ENCODE measurements at regions not wholly inside any gene's neighbourhood (a gene's known extent, or its start where the extent isn't known, plus 50 kb on each side); places are given as distances from the start of the nearest gene placed in this dataset.

- no peak for DNase-seq (ENCODE audit: low spot score)
Observed at GRCh38 chr10:128751851-128752250, 625.6 kb upstream of the MKI67 start.

DNA sequence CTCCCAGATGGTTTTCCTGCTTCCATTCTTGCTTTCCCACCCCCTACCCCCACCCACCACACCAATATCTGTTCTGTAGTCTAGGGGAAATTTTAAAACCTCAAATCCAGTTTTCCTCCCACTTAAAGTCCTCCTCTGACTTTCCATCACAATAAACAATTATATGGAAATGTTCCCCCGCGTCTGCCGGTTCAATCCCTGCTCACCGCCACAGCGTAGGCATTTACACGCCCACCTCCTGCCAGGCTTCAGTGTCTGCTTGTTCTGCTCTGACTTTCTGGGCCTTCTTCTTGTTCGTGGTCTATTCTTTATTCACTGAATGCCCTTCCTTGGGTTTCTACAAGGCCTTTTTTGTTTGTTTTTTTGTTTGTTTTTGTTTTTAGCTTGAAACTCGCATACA lies 633.0 kb upstream of the MKI67 start:
- DNase-seq (ENCODE audit: low spot score), result no peak

- no peak for DNase-seq (ENCODE audit: low spot score)
Observed at GRCh38 chr10:128763588-128763987, 637.4 kb upstream of the MKI67 start.

- DNase-seq (ENCODE audit: low spot score), result no peak
Observed at GRCh38 chr10:128764190-128764589, 638.0 kb upstream of the MKI67 start.

- DNase-seq (ENCODE audit: low spot score), result no peak
Observed at GRCh38 chr10:128766915-128767314, 640.7 kb upstream of the MKI67 start.

GRCh38 chr10:128774979-128775378 lies 648.8 kb upstream of the MKI67 start:
- no peak for DNase-seq (ENCODE audit: low spot score)

DNA sequence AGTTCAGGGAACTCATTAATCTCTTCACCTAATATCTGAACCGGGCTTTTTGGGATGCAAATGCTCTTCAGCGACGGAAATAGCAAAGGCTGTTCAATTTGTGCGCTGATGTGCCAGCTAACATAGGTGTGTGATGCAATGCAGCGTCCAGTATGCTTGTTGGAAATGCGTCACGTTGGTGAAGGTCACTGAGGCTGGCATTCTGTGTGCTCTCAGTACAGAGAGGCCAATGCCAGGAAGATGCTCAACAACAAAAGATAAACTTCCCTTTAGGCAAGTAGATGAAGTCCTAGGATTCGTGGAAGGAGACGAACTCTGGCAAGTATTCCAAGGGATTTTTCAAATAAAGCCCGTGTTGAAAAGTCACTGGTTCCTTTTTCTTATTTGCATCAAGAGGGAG lies 649.5 kb upstream of the MKI67 start:
- DNase-seq (ENCODE audit: low spot score), result no peak

DNA sequence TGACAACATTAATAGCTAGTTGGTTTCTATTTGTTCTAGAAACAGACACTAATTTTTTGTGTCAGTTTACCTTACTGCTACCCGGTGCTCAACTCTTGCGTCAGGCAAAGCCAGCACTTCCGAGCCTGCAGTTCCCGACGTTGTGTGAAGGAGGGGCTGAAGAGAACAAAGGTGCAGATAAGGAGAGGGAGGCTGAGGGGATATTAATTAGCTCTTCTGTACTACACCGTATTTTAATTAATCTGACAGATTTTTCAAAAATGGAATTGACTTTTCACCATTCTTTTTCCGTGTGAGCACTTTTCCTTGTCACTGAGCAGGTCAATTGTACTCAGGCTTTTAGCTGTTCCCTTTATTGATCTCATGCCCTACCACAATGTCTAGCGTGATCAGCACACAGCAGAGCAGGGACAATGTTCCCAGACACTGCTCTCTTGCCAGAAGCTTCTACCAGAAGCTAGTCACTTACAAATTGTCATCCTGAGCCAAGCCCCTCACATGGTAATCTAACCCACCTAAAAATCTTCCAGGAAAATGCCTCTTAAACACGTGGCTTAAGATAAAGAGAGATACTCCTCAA lies 650.5 kb upstream of the MKI67 start:
- DNase-seq (ENCODE audit: low spot score), result no peak

DNA sequence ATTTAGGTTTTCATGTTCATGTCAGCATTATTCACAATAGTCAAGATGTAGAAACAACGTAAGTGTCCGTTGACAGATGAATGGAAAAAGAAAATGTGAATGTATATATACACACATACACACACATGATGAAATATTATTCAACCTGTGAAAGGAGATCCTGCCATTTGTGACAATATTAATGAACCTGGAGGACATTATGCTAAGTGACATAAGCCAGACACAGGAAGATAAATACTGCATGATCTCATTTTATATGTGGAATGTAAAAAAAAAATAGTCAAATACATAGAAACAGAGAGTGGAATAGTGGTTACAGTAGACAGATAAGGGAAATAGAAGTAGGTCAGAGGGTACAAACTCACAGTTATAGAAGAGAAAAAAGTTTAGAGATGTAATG lies 651.1 kb upstream of the MKI67 start:
- DNase-seq (ENCODE audit: low spot score), result no peak

GRCh38 chr10:128779416-128779815 lies 653.2 kb upstream of the MKI67 start:
- DNase-seq (ENCODE audit: low spot score), result no peak

DNA sequence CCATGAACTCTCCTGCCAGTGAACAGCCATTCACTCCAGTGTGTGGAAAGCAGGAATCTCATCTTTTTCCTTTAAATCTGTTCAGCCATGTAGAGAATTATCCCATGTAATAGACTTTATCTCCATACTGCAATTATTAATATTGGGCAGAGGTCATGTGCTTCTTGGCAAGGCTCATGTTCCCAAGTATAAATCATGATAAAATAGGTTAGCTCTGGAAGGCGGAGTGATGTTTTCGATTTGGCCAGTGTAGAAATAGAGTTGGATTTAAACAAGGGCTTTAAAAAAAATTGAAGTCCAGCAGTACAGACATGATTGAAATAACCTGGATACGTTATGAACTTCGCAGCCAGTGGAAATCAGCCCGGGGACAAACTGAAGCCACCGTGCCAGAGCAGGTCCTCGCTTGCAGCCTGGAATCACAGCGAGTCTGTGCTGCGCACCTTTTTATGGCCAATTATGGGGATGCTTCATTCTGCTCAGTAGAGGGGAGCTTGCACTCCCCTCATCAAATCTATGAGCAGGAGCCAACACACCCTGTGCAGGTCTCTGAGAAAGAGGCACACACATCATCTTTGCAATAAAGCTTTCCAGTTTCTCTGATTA lies 654.0 kb upstream of the MKI67 start:
- no peak for DNase-seq (ENCODE audit: low spot score)

DNA sequence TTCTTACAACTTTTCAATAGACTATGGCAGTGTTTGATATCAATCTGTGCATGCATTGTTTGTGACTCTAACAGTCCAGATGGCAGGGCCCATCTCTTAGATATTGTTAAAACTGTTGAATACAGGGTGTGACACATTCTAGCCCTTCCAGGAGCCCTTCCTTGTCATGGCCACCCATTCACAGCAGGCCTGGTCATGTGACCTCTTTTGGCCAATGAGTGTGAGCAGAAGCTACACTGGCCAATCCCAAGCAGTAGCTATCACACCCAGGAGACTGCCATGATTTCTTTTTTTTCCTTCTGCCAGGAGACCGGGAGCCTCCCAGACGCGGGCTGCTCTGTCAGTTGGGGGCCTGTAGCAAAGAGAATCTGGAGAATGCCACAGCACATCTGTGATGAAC lies 655.4 kb upstream of the MKI67 start:
- no peak for DNase-seq (ENCODE audit: low spot score)

- no peak for DNase-seq (ENCODE audit: low spot score)
Observed at GRCh38 chr10:128784444-128784843, 658.2 kb upstream of the MKI67 start.

DNA sequence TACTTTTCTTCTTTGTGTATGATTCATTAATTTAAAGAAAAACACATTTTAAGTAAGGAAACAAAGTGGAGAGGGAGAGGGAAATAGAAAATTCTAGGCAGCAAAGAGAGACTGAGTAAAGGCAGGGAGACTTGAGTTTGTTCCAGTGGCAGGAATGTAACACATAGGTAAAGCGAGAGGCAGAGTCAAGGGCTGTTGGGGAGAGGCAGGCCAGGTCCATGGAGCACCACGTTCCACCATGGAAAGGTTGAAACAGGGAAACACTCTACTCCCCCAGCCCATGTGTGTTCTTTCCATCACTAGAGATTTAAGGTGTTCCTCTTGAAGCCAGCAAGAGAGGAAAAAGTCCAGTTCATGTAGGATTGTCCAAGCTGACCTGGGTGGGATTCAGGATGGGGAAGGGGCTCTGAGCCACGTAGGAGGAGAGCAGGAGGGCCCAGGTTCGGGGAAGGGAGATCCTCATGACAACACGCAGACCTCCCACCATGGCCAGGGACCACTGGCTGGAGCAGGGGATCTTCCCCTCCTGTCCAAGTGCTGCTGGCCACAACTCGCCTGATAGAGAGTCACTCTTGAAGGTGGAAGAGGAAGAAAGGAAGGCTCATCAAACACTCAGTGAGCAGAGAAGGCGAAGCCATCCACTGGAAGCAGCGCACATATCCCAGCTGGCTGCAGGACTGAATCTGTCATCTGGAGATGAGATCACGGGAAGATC lies 666.4 kb upstream of the MKI67 start:
- no peak for DNase-seq (ENCODE audit: low spot score)

GRCh38 chr10:128793726-128794655 lies 667.8 kb upstream of the MKI67 start:
- DNase-seq (ENCODE audit: low spot score), result no peak

- no peak for DNase-seq (ENCODE audit: low spot score)
Observed at GRCh38 chr10:128796396-128796912, 670.2 kb upstream of the MKI67 start.

GRCh38 chr10:128802062-128802461 lies 665.0 kb upstream of the MGMT start:
- no peak for DNase-seq (ENCODE audit: low spot score)

GRCh38 chr10:128803790-128804189 lies 663.3 kb upstream of the MGMT start:
- no peak for DNase-seq (ENCODE audit: low spot score)

GRCh38 chr10:128804411-128804810 lies 662.6 kb upstream of the MGMT start:
- no peak for DNase-seq (ENCODE audit: low spot score)

GRCh38 chr10:128808921-128809440 lies 658.1 kb upstream of the MGMT start:
- DNase-seq (ENCODE audit: low spot score), result no peak

- DNase-seq (ENCODE audit: low spot score), result no peak
Observed at GRCh38 chr10:128811511-128811910, 655.5 kb upstream of the MGMT start.

GRCh38 chr10:128812000-128812399 lies 655.0 kb upstream of the MGMT start:
- DNase-seq (ENCODE audit: low spot score), result no peak
